GM12891 (cell line): ENCODE measurements at regions not wholly inside any gene's neighbourhood (a gene's known extent, or its start where the extent isn't known, plus 50 kb on each side); places are given as distances from the start of the nearest gene placed in this dataset.

Source experiments
- DNase-seq: peaks from one replicate; pipeline ENCODE4 v3.0.0; 2011; ENCODE audit warnings: low spot score; ENCODE audit not compliant: insufficient read length
- FAIRE-seq: peaks from 2 replicates; lab custom pipeline; 2011; peaks lifted over from hg19 to GRCh38; lab: Jason Lieb, UNC
- PAX5 ChIP-seq: IDR thresholded peaks from 2 replicates; pipeline ENCODE4 v1.6.1; 2011; ENCODE audit warnings: low read length, moderate library complexity, mild to moderate bottlenecking; ENCODE audit not compliant: insufficient read depth, severe bottlenecking
- POLR2A ChIP-seq: IDR thresholded peaks from 2 replicates; pipeline ENCODE4 v1.6.1; 2011; ENCODE audit warnings: low read depth, low read length, control low read depth
- POLR2AphosphoS5 ChIP-seq: IDR thresholded peaks from 2 replicates; pipeline ENCODE4 v1.6.1; 2011; ENCODE audit warnings: low read depth, low read length, control low read depth
- POU2F2 ChIP-seq: IDR thresholded peaks from 2 replicates; pipeline ENCODE4 v1.6.1; 2011; ENCODE audit warnings: low read depth, mild to moderate bottlenecking, control low read depth, low read length, moderate library complexity
- SPI1 ChIP-seq: IDR thresholded peaks from 2 replicates; pipeline ENCODE4 v1.6.1; 2011; ENCODE audit warnings: low read depth, low read length, control low read depth
- TAF1 ChIP-seq: IDR thresholded peaks from 2 replicates; pipeline ENCODE4 v1.6.1; 2011; ENCODE audit warnings: low read depth, low read length, control low read depth

GRCh38 chr10:78513330-78513729 lies 479.7 kb downstream of the RPS24 start:
- FAIRE-seq (no peak), DNase-seq (no peak)
- TF ChIP-seq POU2F2, result no peak
- TF ChIP-seq PAX5, result no peak
- no peak for TF ChIP-seq POLR2A
- TF ChIP-seq TAF1, result no peak

GRCh38 chr10:78513986-78514385 lies 480.3 kb downstream of the RPS24 start:
- no peak for FAIRE-seq
- no peak for TF ChIP-seq POLR2AphosphoS5
- no peak for TF ChIP-seq POLR2A
- no peak for TF ChIP-seq SPI1
- TF ChIP-seq TAF1, result no peak
- no peak for TF ChIP-seq PAX5
- TF ChIP-seq POU2F2, result no peak
- no peak for DNase-seq

- FAIRE-seq, result no peak
Observed at GRCh38 chr10:78514459-78514858, 480.8 kb downstream of the RPS24 start.

GRCh38 chr10:78515038-78515872 lies 481.6 kb downstream of the RPS24 start:
- no peak for TF ChIP-seq POLR2A
- TF ChIP-seq POLR2AphosphoS5, result no peak
- no peak for TF ChIP-seq PAX5
- TF ChIP-seq SPI1, result no peak
- no peak for TF ChIP-seq POU2F2
- TF ChIP-seq TAF1, result no peak
- FAIRE-seq (no peak), DNase-seq (no peak)

More at GRCh38 chr10:78514459-78514858, 480.8 kb downstream of the RPS24 start:
- no peak for TF ChIP-seq POLR2AphosphoS5
- TF ChIP-seq PAX5, result no peak
- TF ChIP-seq TAF1, result no peak
- TF ChIP-seq POU2F2, result no peak
- TF ChIP-seq SPI1, result no peak
- no peak for TF ChIP-seq POLR2A
- no peak for DNase-seq

DNA sequence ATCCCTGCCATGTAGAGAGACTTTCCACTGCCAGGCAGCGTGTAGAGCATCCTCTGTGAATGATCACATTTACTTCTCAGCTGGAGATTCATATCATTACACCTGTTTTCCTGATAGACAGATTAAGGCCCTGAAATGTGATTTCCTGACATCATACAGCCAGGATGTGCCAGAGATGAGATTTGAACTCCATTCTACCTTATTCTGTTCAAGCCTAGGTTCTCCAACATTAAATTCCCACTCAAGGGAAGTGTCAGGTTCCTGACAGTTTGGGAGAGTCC lies 482.1 kb downstream of the RPS24 start:
- no peak for DNase-seq
- FAIRE-seq, result no peak
- TF ChIP-seq POLR2AphosphoS5 (no peak), POLR2A (no peak), TAF1 (no peak), SPI1 (no peak), PAX5 (no peak), POU2F2 (no peak)

DNA sequence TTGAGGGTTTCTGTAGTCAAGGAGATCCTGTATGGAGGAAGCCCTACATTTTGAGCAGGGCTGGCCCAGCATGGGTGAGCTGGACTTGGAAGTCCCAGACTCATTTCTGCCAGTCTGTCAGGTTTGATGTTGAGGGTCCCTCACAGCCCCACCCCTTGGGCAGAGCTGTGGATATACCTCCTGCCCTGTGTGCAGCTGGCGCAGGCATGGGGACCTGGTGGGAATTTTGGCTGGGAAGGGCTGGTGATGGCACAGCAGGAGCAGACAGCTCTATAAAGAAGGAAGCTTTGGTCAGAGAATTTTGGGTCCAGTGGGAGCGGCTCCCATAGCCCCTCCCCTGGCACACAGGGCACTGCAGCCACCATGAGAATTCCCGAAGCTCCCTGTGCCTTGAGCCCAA lies 482.6 kb downstream of the RPS24 start:
- TF ChIP-seq POLR2A, result no peak
- no peak for TF ChIP-seq SPI1
- no peak for TF ChIP-seq PAX5
- TF ChIP-seq POU2F2, result no peak
- no peak for TF ChIP-seq TAF1
- no peak for TF ChIP-seq POLR2AphosphoS5
- no peak for DNase-seq
- no peak for FAIRE-seq

DNA sequence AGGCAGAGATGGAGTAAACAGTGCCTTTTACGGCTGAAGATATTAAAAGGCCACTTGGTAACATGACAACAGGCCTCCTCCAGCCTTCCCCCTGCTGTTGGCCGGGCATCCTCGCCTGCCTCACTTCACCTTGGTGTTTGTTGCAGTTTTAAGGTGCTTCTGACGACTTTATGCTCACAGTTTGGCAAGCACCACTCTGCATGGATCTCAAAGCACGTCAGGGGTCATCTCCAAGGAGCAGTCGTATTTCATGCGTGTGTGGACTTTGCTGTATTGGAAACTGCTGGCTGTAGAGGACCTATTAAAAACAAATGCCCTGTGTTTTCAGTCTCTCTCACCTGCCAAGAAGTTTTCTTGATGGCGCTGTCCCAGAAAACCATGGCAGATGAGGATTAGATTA lies 483.1 kb downstream of the RPS24 start:
- FAIRE-seq, result no peak
- no peak for TF ChIP-seq SPI1
- no peak for TF ChIP-seq POLR2AphosphoS5
- TF ChIP-seq PAX5, result no peak
- TF ChIP-seq TAF1, result no peak

GRCh38 chr10:78518224-78518623 lies 484.6 kb downstream of the RPS24 start:
- FAIRE-seq (no peak), DNase-seq (no peak)
- no peak for TF ChIP-seq POU2F2
- no peak for TF ChIP-seq POLR2A
- TF ChIP-seq POLR2AphosphoS5, result no peak
- TF ChIP-seq PAX5, result no peak
- no peak for TF ChIP-seq TAF1
- no peak for TF ChIP-seq SPI1

More for the DNA sequence above, 483.1 kb downstream of the RPS24 start:
- DNase-seq, result no peak

GRCh38 chr10:78520737-78521430 lies 487.2 kb downstream of the RPS24 start:
- FAIRE-seq, result no peak
- no peak for DNase-seq
- TF ChIP-seq POLR2AphosphoS5 (no peak), SPI1 (no peak), POLR2A (no peak), PAX5 (no peak), POU2F2 (no peak)

DNA sequence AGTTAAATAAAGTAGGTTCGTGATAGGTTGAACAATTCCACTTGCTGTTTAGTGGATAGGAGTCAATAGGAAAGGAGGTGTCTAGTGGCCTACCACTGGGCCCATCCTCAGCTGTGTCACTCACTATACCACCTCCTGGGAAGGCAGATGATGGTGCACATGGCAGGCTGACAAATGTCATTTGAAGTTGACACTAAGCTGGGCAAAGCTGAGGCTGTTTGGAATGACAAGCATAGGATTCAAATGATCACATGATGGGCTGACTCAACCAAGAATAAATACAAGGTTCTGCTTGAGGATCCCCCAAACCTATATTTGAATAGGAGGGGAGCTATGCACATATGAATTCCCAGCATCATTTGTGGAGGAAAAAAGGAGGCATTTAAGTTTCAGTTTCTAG lies 489.8 kb downstream of the RPS24 start:
- TF ChIP-seq PAX5, result no peak
- no peak for TF ChIP-seq SPI1
- TF ChIP-seq POU2F2, result no peak
- no peak for TF ChIP-seq POLR2AphosphoS5
- no peak for TF ChIP-seq POLR2A
- TF ChIP-seq TAF1, result no peak
- DNase-seq, result no peak
- no peak for FAIRE-seq
